Heart right ventricle (tissue), 16 donors: ENCODE measurements at regions not wholly inside any gene's neighbourhood (a gene's known extent, or its start where the extent isn't known, plus 50 kb on each side); places are given as distances from the start of the nearest gene placed in this dataset.

ENCODE experiments used
- ATAC-seq, 8 donors: fragments of 200-7000 bp; cut with Tn5 transposase; one replicate each; pipeline ENCODE4 v1.9.1; 2020; ENCODE audit warnings: mild to moderate bottlenecking in 8 of 8, moderate library complexity in 8 of 8, moderate number of reproducible peaks in 1 of 8
- DNase-seq, 2 donors: peaks; one replicate each; pipeline ENCODE4 v3.0.0-alpha.2; 2020
- H3K27ac ChIP-seq, 10 donors: fragments of 200-600 bp; sonication (generic) in 2 of 10; one replicate each; pipeline versions ENCODE4 v1.5.0 to v1.8.0; 2020 to 2022; ENCODE audit warnings: mild to moderate bottlenecking in 3 of 10
- H3K27me3 ChIP-seq, 7 donors: fragments of 200-600 bp; one replicate each; pipeline ENCODE4 v1.8.0; 2021 to 2022; ENCODE audit warnings: mild to moderate bottlenecking in 2 of 7
- H3K36me3 ChIP-seq, 9 donors: fragments of 200-600 bp; sonication (generic) in 1 of 9; one replicate each; pipeline versions ENCODE4 v1.5.0 to v1.8.0; 2020 to 2022; ENCODE audit warnings: mild to moderate bottlenecking in 2 of 9
- H3K4me1 ChIP-seq, 9 donors: fragments of 200-600 bp; sonication (generic) in 1 of 9; one replicate each; pipeline versions ENCODE4 v1.5.0 to v1.8.0; 2020 to 2022; ENCODE audit warnings: mild to moderate bottlenecking in 4 of 9
- H3K4me3 ChIP-seq, 10 donors: fragments of 200-600 bp; sonication (generic) in 2 of 10; one replicate each; pipeline versions ENCODE4 v1.5.0 to v1.8.0; 2020 to 2022; ENCODE audit warnings: mild to moderate bottlenecking in 7 of 10, moderate library complexity in 2 of 10
- H3K9me3 ChIP-seq, 11 donors: fragments of 200-600 bp in 10 of 11; sonication (generic) in 2 of 11; one replicate each; pipeline versions ENCODE4 v1.5.0 to v1.8.0; 2013 to 2022; ENCODE audit warnings: mild to moderate bottlenecking in 2 of 11, control low read depth in 1 of 11, moderate library complexity in 1 of 11
- WGBS, 2 donors: extraction: QIAGEN DNeasy Blood & Tissue Kit; methylation state at CpG; one replicate each; pipeline ENCODE4 v1.1.7; 2013; ENCODE audit warnings: inconsistent platforms in 1 of 2; 5-methylcytosine and 5-hydroxymethylcytosine counted together
- intact Hi-C, 10 donors: fragments of 100-400 bp; cut with DNase I; formaldehyde crosslinking; loops; one replicate each; pipeline versions ENCODE4 v1.11.1 to v1.14.2; 2022
- TF ChIP-seq, protein P1 (sequence below), 9 donors: fragments of 200-600 bp; sonication (generic) in 2 of 9; IDR thresholded peaks; one replicate each; pipeline versions ENCODE4 v1.5.0 to v1.8.0; 2021 to 2022; ENCODE audit warnings: antibody characterized with exemption in 9 of 9, mild to moderate bottlenecking in 5 of 9, moderate library complexity in 1 of 9
- donor health status: Arrhythmogenic right ventricular cardiomyopathy.
- donor health status: ischemic (EF 13 %, LVEDD 7.1; RV severe dilation, severe dysfunction).
- donor health status: healthy with polysubstance abuse.
- donor health status: DM: no; HTN: yes; CAD: no.
- donor health status: DM: no; HTN: no; CAD: no.
- donor health status: ischemic (EF 25% LVEDD 6.9; RV normal size, moderate dysfunction).
- donor health status: ischemic (EF 25% LVEDD 5.7; RV mildly dilated, moderate dysfunction).
- donor health status: healthy.
- donor health status: DM: yes; HTN: yes; CAD: no.
- donor health status: Ischemic cardiomyopathy.
- donor health status: ischemic (EF 35%, LVEDD 5.7; RV mildly dilated, moderate dysfunction).
- donor health status: nonischemic (EF 11% LVEDD 7.7; RV severe dilation, severe dysfunction).
- donor health status: DM: yes; HTN: yes; CAD: no.
- donor health status: PGD.
- donor health status: ischemic (EF 29% LVEDD 5.4; RV normal size, mild dysfunction).
- donor health status: nonischemic (EF 23%, LVEDD 6.1; RV moderate dilation, normal function).

DNA sequence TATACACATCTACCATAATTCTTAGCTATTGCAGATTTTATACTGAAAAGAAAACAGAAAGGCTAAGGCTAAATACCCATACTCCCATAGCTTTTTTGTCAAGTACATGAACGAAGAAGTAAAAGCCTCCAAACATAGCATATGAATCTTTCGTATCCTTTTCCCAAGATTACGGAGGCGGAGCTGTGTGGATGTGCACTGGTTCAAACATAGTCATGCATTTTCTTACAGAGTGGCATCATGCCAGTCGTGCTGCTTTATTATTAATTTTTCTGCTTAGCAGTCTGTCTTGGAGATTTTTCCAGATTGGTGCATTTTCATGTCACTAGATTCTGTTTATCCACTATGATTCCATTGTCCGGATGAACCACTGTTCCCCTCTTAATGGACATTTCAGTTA is 118.7 kb upstream of the RUNX3 start:
- H3K36me3 ChIP-seq: no peaks in the 10 kb centered on the region
- ATAC-seq (no peak), DNase-seq (no peak)
- peaks cover 0 to 26% (median 11%) of the 10 kb centered on the region in 7 donors for H3K27me3 ChIP-seq
- TF ChIP-seq, protein P1, sequence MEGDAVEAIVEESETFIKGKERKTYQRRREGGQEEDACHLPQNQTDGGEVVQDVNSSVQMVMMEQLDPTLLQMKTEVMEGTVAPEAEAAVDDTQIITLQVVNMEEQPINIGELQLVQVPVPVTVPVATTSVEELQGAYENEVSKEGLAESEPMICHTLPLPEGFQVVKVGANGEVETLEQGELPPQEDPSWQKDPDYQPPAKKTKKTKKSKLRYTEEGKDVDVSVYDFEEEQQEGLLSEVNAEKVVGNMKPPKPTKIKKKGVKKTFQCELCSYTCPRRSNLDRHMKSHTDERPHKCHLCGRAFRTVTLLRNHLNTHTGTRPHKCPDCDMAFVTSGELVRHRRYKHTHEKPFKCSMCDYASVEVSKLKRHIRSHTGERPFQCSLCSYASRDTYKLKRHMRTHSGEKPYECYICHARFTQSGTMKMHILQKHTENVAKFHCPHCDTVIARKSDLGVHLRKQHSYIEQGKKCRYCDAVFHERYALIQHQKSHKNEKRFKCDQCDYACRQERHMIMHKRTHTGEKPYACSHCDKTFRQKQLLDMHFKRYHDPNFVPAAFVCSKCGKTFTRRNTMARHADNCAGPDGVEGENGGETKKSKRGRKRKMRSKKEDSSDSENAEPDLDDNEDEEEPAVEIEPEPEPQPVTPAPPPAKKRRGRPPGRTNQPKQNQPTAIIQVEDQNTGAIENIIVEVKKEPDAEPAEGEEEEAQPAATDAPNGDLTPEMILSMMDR (IDR thresholded peaks at IDR 0.05): no peak
- no peaks in the 10 kb centered on the region for H3K9me3 ChIP-seq
- H3K4me3 ChIP-seq: no peak overlapping the region
- peaks cover 0 to 11% (median 0%) of the 10 kb centered on the region in 9 donors for H3K4me1 ChIP-seq
- 73 to 75% methylated on average over 6 of the region's 6 CpGs for WGBS, 2 donors
- intact Hi-C loops: no loop called here
- no peak overlapping the region for H3K27ac ChIP-seq

DNA sequence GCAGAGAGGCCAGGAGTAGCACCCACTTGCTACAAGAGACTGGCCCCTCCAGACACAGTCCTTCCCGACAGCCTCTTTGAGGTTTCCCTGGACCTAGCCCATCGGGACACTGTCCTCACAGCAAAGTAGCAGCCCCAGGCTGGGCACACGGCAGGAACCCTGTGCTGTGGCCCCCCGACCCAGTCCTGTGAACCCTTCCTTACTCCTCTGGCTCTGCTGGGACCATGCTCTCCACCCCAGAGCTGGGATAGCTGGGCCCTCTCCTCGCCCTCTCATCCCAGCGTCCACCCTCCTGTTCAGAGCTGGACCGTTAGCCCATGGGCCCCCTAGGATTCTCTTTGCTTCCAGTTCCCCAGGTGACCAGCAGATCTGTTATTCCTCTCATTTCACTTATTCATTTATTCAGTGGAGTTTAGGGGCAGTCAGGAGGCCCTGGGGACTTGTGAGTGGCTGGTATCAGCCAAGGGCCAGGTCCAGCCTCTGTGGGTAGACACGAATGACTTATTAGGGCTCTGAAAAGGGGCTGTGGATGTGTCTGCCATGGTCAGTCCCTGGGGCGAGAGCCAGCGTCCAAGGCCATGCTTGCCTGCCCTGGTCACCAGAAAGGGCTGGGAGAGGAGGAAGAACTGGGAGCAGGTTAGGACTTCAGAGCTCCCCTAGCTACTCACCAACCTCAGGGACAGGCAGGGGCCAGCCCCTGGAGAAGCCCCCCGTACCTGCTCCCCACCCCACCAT is 117.6 kb upstream of the RUNX3 start:
- no peak for ATAC-seq
- intact Hi-C loops: no loop called here
- Histone ChIP-seq H3K4me1 (peaks cover 0 to 11% (median 0%) of the 10 kb centered on the region in 9 donors), H3K4me3 (no peak overlapping the region), H3K27ac (no peak overlapping the region), H3K9me3 (peaks cover 0 to 5% (median 0%) of the 10 kb centered on the region in 11 donors), H3K36me3 (no peaks in the 10 kb centered on the region), H3K27me3 (peaks cover 0 to 20% (median 4%) of the 10 kb centered on the region in 7 donors)
- TF ChIP-seq, protein P1 (IDR thresholded peaks at IDR 0.05): no peak
- DNase-seq: no peak
- whole genome bisulfite sequencing, 2 donors: 80 to 83% methylated on average over 11 of the region's 11 CpGs

DNA sequence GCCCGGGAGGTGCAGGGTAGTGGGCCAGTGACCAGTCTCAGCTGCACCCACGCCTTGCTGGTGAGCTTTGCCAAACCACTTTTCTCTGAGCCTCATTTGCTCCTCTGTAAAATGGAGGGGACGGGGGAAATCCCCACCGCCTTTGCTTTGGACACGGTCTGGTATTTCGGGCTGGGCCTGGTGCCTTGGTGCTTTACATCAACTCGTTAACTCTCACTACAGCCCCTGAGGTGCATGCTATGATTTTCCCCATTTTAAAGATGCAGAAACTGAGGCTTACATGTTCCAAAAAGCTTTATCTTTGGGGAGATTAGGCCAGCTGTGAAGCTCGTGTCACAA is 116.1 kb upstream of the RUNX3 start:
- Histone ChIP-seq H3K36me3 (no peaks in the 10 kb centered on the region), H3K27ac (no peak overlapping the region), H3K27me3 (peaks cover 0 to 17% (median 7%) of the 10 kb centered on the region in 7 donors), H3K4me1 (peaks cover 0 to 11% (median 0%) of the 10 kb centered on the region in 9 donors), H3K4me3 (no peak overlapping the region), H3K9me3 (peaks cover 0 to 5% (median 0%) of the 10 kb centered on the region in 11 donors)
- intact Hi-C loops: no loop called here
- 69 to 82% methylated on average over 8 of the region's 8 CpGs for WGBS, 2 donors
- no peak for DNase-seq
- TF ChIP-seq, protein P1 (IDR thresholded peaks at IDR 0.05): no peak
- ATAC-seq: no peak

DNA sequence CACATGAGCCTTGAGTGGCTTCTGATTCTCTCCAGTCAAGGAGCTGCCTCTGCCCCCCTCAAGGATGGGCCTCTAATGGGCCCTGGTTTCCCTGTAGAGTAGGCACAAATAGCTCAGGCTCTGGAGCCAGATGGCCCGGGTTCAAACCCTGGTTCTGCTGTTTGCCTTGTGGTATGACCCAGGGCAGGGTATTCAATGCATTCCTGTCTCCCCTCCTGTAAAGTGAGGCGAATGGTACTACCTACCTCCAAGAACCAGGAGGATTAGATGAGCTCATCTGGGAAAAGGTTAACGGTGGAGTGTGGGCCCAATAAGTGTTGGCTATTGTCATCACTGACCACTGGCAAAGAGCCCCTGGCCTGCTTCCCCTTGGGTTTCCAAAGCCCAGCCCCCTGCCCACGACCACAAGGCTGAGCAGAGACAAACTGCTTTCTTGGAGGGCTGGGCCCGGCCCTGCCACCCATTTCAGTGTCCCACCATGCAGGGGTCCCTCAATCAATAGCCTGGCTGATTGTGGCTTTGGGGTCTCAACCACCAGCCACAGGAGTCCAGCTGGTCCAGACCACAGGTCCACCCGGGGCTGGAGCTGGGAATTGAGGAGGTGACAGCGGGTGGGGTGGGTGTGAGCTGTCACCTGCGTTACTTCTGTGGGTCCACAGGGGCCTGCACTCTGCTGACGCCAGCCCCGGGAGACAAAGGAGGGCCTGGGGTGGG is 115.6 kb upstream of the RUNX3 start:
- Histone ChIP-seq H3K27me3 (peaks cover 0 to 18% (median 11%) of the 10 kb centered on the region in 7 donors), H3K9me3 (peaks cover 0 to 5% (median 0%) of the 10 kb centered on the region in 11 donors), H3K4me1 (peaks cover 0 to 11% (median 0%) of the 10 kb centered on the region in 9 donors), H3K36me3 (no peaks in the 10 kb centered on the region), H3K4me3 (no peak overlapping the region), H3K27ac (no peak overlapping the region)
- TF ChIP-seq, protein P1 (IDR thresholded peaks at IDR 0.05): no peak
- intact Hi-C loops: no loop called here
- no peak for ATAC-seq
- no peak for DNase-seq
- WGBS, 2 donors: 79 to 85% methylated on average over 10 of the region's 10 CpGs
